Activated T-helper 1 cell treated with anti-CD3 and anti-CD28 coated beads, Interleukin-12 subunit alpha, Interleukin-12 subunit beta, Interleukin-2, Interleukin-4 antibody, amounts not matched to agents 30 ng/mL and 10 ng/mL and 1 ng/mL, durations not matched to agents 14 hours and 24 hours and 36 hours (primary cell): ENCODE measurements at regions not wholly inside any gene's neighbourhood (a gene's known extent, or its start where the extent isn't known, plus 50 kb on each side); places are given as distances from the start of the nearest gene placed in this dataset.

Experiments used
- DNase-seq: peaks from one replicate; pipeline ENCODE4 v3.0.0; 2021; ENCODE audit warnings: low spot score
- H3K27ac Mint-ChIP-seq: one replicate; pipeline ENCODE4 v1.8.0; 2021; ENCODE audit warnings: mild to moderate bottlenecking, mixed read lengths
- H3K27me3 Mint-ChIP-seq: one replicate; pipeline ENCODE4 v1.8.0; 2022; ENCODE audit warnings: mild to moderate bottlenecking, moderate library complexity, mixed read lengths; ENCODE audit not compliant: insufficient read depth
- H3K36me3 Mint-ChIP-seq: one replicate; pipeline ENCODE4 v1.8.0; 2021; ENCODE audit warnings: low read depth, mixed read lengths
- H3K4me1 Mint-ChIP-seq: one replicate; pipeline ENCODE4 v1.8.0; 2021; ENCODE audit warnings: low read depth, mixed read lengths
- H3K4me3 Mint-ChIP-seq: one replicate; pipeline ENCODE4 v1.8.0; 2021; ENCODE audit warnings: mild to moderate bottlenecking, moderate library complexity, mixed read lengths
- H3K9me3 Mint-ChIP-seq: one replicate; pipeline ENCODE4 v1.8.0; 2021; ENCODE audit warnings: mixed read lengths
- intact Hi-C: fragments of 100-400 bp; cut with micrococcal nuclease; formaldehyde crosslinking; loops from one replicate; pipeline ENCODE4 v1.15.1; 2024

GRCh38 chr12:24441458-24441857 is 492.0 kb upstream of the SOX5 start:
- H3K4me1 Mint-ChIP-seq: no peaks in the 10 kb centered on the region

GRCh38 chr12:24436667-24437066 is 487.2 kb upstream of the SOX5 start:
- no peaks in the 10 kb centered on the region for H3K9me3 Mint-ChIP-seq
- no peaks in the 10 kb centered on the region for H3K36me3 Mint-ChIP-seq
- H3K27ac Mint-ChIP-seq: no peak overlapping the region
- H3K4me3 Mint-ChIP-seq: no peak overlapping the region
- no peaks in the 10 kb centered on the region for H3K27me3 Mint-ChIP-seq
- no peaks in the 10 kb centered on the region for H3K4me1 Mint-ChIP-seq
- no peak for DNase-seq
- intact Hi-C loops: no loop called here

More at GRCh38 chr12:24441458-24441857, 492.0 kb upstream of the SOX5 start:
- no peaks in the 10 kb centered on the region for H3K9me3 Mint-ChIP-seq
- H3K4me3 Mint-ChIP-seq: no peak overlapping the region
- H3K27ac Mint-ChIP-seq: no peak overlapping the region
- intact Hi-C loops: no loop called here
- H3K36me3 Mint-ChIP-seq: no peaks in the 10 kb centered on the region
- peaks cover 1% of the 10 kb centered on the region for H3K27me3 Mint-ChIP-seq
- DNase-seq: no peak

GRCh38 chr12:24431872-24432271 is 482.4 kb upstream of the SOX5 start:
- no peaks in the 10 kb centered on the region for H3K27me3 Mint-ChIP-seq
- no peaks in the 10 kb centered on the region for H3K4me1 Mint-ChIP-seq
- no peaks in the 10 kb centered on the region for H3K36me3 Mint-ChIP-seq
- H3K4me3 Mint-ChIP-seq: no peak overlapping the region
- intact Hi-C loops: no loop called here
- no peaks in the 10 kb centered on the region for H3K9me3 Mint-ChIP-seq
- DNase-seq: no peak
- no peak overlapping the region for H3K27ac Mint-ChIP-seq

GRCh38 chr12:24427776-24428175 is 478.3 kb upstream of the SOX5 start:
- Mint-ChIP-seq H3K36me3 (no peaks in the 10 kb centered on the region), H3K9me3 (no peaks in the 10 kb centered on the region), H3K4me3 (no peak overlapping the region), H3K27me3 (no peaks in the 10 kb centered on the region), H3K4me1 (peaks cover 13% of the 10 kb centered on the region), H3K27ac (no peak overlapping the region)
- intact Hi-C loops: no loop called here
- DNase-seq: no peak

GRCh38 chr12:24425601-24425970 is 476.1 kb upstream of the SOX5 start:
- no peaks in the 10 kb centered on the region for H3K36me3 Mint-ChIP-seq
- H3K4me1 Mint-ChIP-seq: peaks cover 13% of the 10 kb centered on the region
- no peaks in the 10 kb centered on the region for H3K27me3 Mint-ChIP-seq
- H3K9me3 Mint-ChIP-seq: no peaks in the 10 kb centered on the region
- no peak for DNase-seq
- intact Hi-C loops: no loop called here
- no peak overlapping the region for H3K4me3 Mint-ChIP-seq
- H3K27ac Mint-ChIP-seq: no peak overlapping the region

- H3K27ac Mint-ChIP-seq: no peak overlapping the region
- intact Hi-C loops: no loop called here
- peaks cover 13% of the 10 kb centered on the region for H3K4me1 Mint-ChIP-seq
- H3K9me3 Mint-ChIP-seq: no peaks in the 10 kb centered on the region
- H3K4me3 Mint-ChIP-seq: no peak overlapping the region
- H3K36me3 Mint-ChIP-seq: no peaks in the 10 kb centered on the region
- no peaks in the 10 kb centered on the region for H3K27me3 Mint-ChIP-seq
- no peak for DNase-seq
These were observed 475.6 kb upstream of the SOX5 start for GRCh38 chr12:24424889-24425600.

GRCh38 chr12:24424376-24424775 is 474.9 kb upstream of the SOX5 start:
- no peak for DNase-seq
- H3K27ac Mint-ChIP-seq: no peak overlapping the region
- H3K36me3 Mint-ChIP-seq: no peaks in the 10 kb centered on the region
- intact Hi-C loops: no loop called here
- peaks cover 13% of the 10 kb centered on the region for H3K4me1 Mint-ChIP-seq
- no peaks in the 10 kb centered on the region for H3K9me3 Mint-ChIP-seq
- no peaks in the 10 kb centered on the region for H3K27me3 Mint-ChIP-seq
- no peak overlapping the region for H3K4me3 Mint-ChIP-seq

GRCh38 chr12:24423611-24424010 is 474.1 kb upstream of the SOX5 start:
- DNase-seq: no peak
- H3K4me1 Mint-ChIP-seq: peaks cover 13% of the 10 kb centered on the region
- no peaks in the 10 kb centered on the region for H3K9me3 Mint-ChIP-seq
- no peak overlapping the region for H3K4me3 Mint-ChIP-seq
- intact Hi-C loops: no loop called here
- H3K27me3 Mint-ChIP-seq: no peaks in the 10 kb centered on the region
- H3K36me3 Mint-ChIP-seq: no peaks in the 10 kb centered on the region
- no peak overlapping the region for H3K27ac Mint-ChIP-seq

GRCh38 chr12:24421759-24422158 is 472.3 kb upstream of the SOX5 start:
- no peak for DNase-seq
- Mint-ChIP-seq H3K36me3 (no peaks in the 10 kb centered on the region), H3K4me3 (no peak overlapping the region), H3K9me3 (no peaks in the 10 kb centered on the region), H3K27ac (no peak overlapping the region), H3K27me3 (no peaks in the 10 kb centered on the region), H3K4me1 (peaks cover 13% of the 10 kb centered on the region)
- intact Hi-C loops: no loop called here

GRCh38 chr12:24418157-24418556 is 468.7 kb upstream of the SOX5 start:
- intact Hi-C loops: no loop called here
- no peaks in the 10 kb centered on the region for H3K9me3 Mint-ChIP-seq
- H3K27me3 Mint-ChIP-seq: no peaks in the 10 kb centered on the region
- no peaks in the 10 kb centered on the region for H3K4me1 Mint-ChIP-seq
- DNase-seq: no peak
- no peak overlapping the region for H3K4me3 Mint-ChIP-seq
- no peak overlapping the region for H3K27ac Mint-ChIP-seq
- H3K36me3 Mint-ChIP-seq: no peaks in the 10 kb centered on the region

- no peak for DNase-seq
- H3K4me1 Mint-ChIP-seq: no peaks in the 10 kb centered on the region
- no peak overlapping the region for H3K27ac Mint-ChIP-seq
- H3K27me3 Mint-ChIP-seq: no peaks in the 10 kb centered on the region
- intact Hi-C loops: no loop called here
- no peaks in the 10 kb centered on the region for H3K36me3 Mint-ChIP-seq
- H3K4me3 Mint-ChIP-seq: no peak overlapping the region
- no peaks in the 10 kb centered on the region for H3K9me3 Mint-ChIP-seq
These were observed 467.1 kb upstream of the SOX5 start for GRCh38 chr12:24416423-24417109.

GRCh38 chr12:24415934-24416333 is 466.5 kb upstream of the SOX5 start:
- Mint-ChIP-seq H3K4me3 (no peak overlapping the region), H3K9me3 (no peaks in the 10 kb centered on the region), H3K27me3 (no peaks in the 10 kb centered on the region), H3K27ac (no peak overlapping the region), H3K4me1 (no peaks in the 10 kb centered on the region), H3K36me3 (no peaks in the 10 kb centered on the region)
- intact Hi-C loops: no loop called here
- no peak for DNase-seq

- H3K36me3 Mint-ChIP-seq: no peaks in the 10 kb centered on the region
- H3K4me1 Mint-ChIP-seq: no peaks in the 10 kb centered on the region
- H3K27me3 Mint-ChIP-seq: no peaks in the 10 kb centered on the region
- no peak overlapping the region for H3K4me3 Mint-ChIP-seq
- intact Hi-C loops: no loop called here
- H3K9me3 Mint-ChIP-seq: no peaks in the 10 kb centered on the region
- no peak overlapping the region for H3K27ac Mint-ChIP-seq
- no peak for DNase-seq
These were observed 465.0 kb upstream of the SOX5 start for GRCh38 chr12:24414480-24414879.
